Erythroblast (primary cell): ENCODE measurements at regions not wholly inside any gene's neighbourhood (a gene's known extent, or its start where the extent isn't known, plus 50 kb on each side); places are given as distances from the start of the nearest gene placed in this dataset.

Source experiments
- GATA1 ChIP-seq: IDR thresholded peaks from 2 replicates; pipeline ENCODE4 v1.6.1; 2011; ENCODE audit warnings: low read depth, mild to moderate bottlenecking, control low read depth, low read length, moderate library complexity
- POLR2A ChIP-seq: IDR thresholded peaks from 2 replicates; pipeline ENCODE4 v1.6.1; 2011; ENCODE audit warnings: mild to moderate bottlenecking, low read length

- TF ChIP-seq POLR2A = no peak
- no peak for TF ChIP-seq GATA1
Measured at GRCh38 chr6:53992522-53992921, 118.7 kb upstream of the MLIP start.
